ENCODE measurements at regions not wholly inside any gene's neighbourhood (a gene's known extent, or its start where the extent isn't known, plus 50 kb on each side); places are given as distances from the start of the nearest gene placed in this dataset.

DNA sequence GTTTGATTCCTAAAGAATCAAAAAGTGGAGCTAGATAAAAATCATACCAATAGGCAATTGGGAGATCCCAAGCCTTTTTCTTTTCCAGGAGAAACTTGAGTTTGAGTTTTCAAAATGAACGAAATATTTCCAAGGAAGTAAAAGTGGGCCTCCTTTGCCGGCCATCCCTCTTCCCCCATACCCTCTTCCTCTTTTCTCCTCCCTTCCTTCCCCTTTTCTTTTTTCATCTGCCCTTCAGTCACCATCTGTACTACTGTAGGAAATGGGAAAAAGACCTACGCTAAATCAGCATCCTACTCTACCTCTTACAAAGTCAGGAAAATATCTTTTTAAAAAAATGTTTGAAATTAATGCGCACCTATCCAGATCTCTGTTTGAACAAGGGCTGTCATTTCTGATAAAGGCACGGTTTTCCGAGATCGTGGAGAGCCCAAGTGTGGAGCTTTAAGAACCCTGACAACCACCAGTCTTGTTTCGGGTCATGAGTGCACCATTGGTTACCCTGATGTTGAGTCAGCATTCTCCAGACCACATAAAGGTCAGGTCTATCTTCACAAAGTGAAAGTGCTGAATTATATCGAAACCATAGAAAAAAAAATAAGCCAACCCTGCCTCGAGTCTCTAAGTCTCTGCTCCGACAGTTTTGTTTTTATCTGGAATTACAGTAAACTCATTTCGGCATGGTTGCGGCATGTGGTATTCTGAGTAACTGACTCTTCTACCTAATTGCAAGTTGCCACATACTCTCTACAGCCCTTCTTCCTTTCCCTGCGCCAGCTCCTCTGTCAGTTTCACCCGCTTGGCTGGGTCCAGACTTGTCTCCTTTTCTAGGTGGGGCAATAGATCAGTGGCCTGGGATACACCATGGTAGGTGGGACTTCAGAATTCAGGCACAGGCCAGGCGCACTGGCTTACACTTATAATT, 140.2 kb upstream of the KLF3 start (continued):
- TF ChIP-seq NEUROD1 (IDR thresholded peaks at IDR 0.05; ENCODE audit: borderline replicate concordance, low read depth, low read length, partially characterized antibody), result no peak
- TF ChIP-seq, protein P1, sequence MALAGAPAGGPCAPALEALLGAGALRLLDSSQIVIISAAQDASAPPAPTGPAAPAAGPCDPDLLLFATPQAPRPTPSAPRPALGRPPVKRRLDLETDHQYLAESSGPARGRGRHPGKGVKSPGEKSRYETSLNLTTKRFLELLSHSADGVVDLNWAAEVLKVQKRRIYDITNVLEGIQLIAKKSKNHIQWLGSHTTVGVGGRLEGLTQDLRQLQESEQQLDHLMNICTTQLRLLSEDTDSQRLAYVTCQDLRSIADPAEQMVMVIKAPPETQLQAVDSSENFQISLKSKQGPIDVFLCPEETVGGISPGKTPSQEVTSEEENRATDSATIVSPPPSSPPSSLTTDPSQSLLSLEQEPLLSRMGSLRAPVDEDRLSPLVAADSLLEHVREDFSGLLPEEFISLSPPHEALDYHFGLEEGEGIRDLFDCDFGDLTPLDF (CRISPR knock-in tag; IDR thresholded peaks at IDR 0.05), result no peak
- no peak for TF ChIP-seq ZNF253 (CRISPR knock-in tag; conservative IDR thresholded peaks at IDR 0.05)
- TF ChIP-seq HDAC1 (IDR thresholded peaks at IDR 0.05), result no peak
- TF ChIP-seq MTF1 (CRISPR knock-in tag; IDR thresholded peaks at IDR 0.05; ENCODE audit: borderline replicate concordance), result no peak
- TF ChIP-seq, protein P2, sequence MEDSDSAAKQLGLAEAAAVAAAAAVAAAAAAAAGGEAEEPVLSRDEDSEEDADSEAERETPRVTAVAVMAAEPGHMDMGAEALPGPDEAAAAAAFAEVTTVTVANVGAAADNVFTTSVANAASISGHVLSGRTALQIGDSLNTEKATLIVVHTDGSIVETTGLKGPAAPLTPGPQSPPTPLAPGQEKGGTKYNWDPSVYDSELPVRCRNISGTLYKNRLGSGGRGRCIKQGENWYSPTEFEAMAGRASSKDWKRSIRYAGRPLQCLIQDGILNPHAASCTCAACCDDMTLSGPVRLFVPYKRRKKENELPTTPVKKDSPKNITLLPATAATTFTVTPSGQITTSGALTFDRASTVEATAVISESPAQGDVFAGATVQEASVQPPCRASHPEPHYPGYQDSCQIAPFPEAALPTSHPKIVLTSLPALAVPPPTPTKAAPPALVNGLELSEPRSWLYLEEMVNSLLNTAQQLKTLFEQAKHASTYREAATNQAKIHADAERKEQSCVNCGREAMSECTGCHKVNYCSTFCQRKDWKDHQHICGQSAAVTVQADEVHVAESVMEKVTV (CRISPR knock-in tag; IDR thresholded peaks at IDR 0.05), result no peak
- TF ChIP-seq, protein P3, sequence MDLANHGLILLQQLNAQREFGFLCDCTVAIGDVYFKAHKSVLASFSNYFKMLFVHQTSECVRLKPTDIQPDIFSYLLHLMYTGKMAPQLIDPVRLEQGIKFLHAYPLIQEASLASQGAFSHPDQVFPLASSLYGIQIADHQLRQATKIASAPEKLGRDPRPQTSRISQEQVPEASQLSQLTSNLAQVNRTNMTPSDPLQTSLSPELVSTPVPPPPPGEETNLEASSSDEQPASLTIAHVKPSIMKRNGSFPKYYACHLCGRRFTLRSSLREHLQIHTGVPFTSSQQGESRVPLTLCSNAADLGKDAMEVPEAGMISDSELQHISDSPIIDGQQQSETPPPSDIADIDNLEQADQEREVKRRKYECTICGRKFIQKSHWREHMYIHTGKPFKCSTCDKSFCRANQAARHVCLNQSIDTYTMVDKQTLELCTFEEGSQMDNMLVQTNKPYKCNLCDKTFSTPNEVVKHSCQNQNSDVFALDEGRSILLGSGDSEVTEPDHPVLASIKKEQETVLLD (IDR thresholded peaks at IDR 0.05), result no peak
- TF ChIP-seq TOE1 (IDR thresholded peaks at IDR 0.05; ENCODE audit: borderline replicate concordance), result peak; percentile 24; the same call in 1 of the 2 replicates
- no peak for TF ChIP-seq TOE1 (CRISPR knock-in tag; IDR thresholded peaks at IDR 0.05; ENCODE audit: borderline replicate concordance, low read depth)
- no peak for TF ChIP-seq MEIS2 (IDR thresholded peaks at IDR 0.05; ENCODE audit: partially characterized antibody)
- no peak; the same call in none of the 2 replicates for TF ChIP-seq CXXC5 (CRISPR knock-in tag; IDR thresholded peaks at IDR 0.05)
- no peak for TF ChIP-seq ZNF76 (CRISPR knock-in tag; IDR thresholded peaks at IDR 0.05; ENCODE audit: borderline replicate concordance)
- no peak for TF ChIP-seq RAD21 (CRISPR knock-in tag; conservative IDR thresholded peaks at IDR 0.05 in 1 of 2, IDR thresholded peaks at IDR 0.05 in 1 of 2)
- TF ChIP-seq ETV6 (IDR thresholded peaks at IDR 0.05; ENCODE audit: borderline replicate concordance in 1 of 2, low read depth in 2 of 2, low read length in 1 of 2), result no peak; a peak in 1 of 4 replicates
- TF ChIP-seq ETV6 (CRISPR knock-in tag; IDR thresholded peaks at IDR 0.05; ENCODE audit: borderline replicate concordance), result no peak
- TF ChIP-seq NFE2 (IDR thresholded peaks at IDR 0.05; ENCODE audit: low read depth), result peak; percentile 81
- peak; percentile 41; the same call in 1 of the 2 replicates for TF ChIP-seq RFX1 (IDR thresholded peaks at IDR 0.05)
- TF ChIP-seq GATA2 (CRISPR knock-in tag; IDR thresholded peaks at IDR 0.05), result no peak
- TF ChIP-seq HMG20B (CRISPR knock-in tag; IDR thresholded peaks at IDR 0.05), result 0 out of 2 replicates have a peak, but pooled peaks have one; percentile 59
- peak in 1 of 3 experiments; percentile 59 for TF ChIP-seq YY1 (IDR thresholded peaks at IDR 0.05; ENCODE audit: borderline replicate concordance in 1 of 3, control insufficient read depth in 1 of 3, extremely low read depth in 1 of 3, insufficient read depth in 3 of 3, insufficient read length in 1 of 3, insufficient replicate concordance in 2 of 3, low read depth in 1 of 3, low read length in 2 of 3)
- no peak for TF ChIP-seq RBM39 (optimal IDR thresholded peaks at IDR 0.05; ENCODE audit: low read depth, low read length)
- TF ChIP-seq KHSRP (IDR thresholded peaks at IDR 0.05), result peak; percentile 50; the same call in 1 of the 2 replicates
- no peak for TF ChIP-seq SIN3A (IDR thresholded peaks at IDR 0.05; ENCODE audit: borderline replicate concordance in 2 of 2, control insufficient read depth in 1 of 2, low read depth in 2 of 2, low read length in 2 of 2)

All from K562 (cell line).